ENCODE measurements at regions not wholly inside any gene's neighbourhood (a gene's known extent, or its start where the extent isn't known, plus 50 kb on each side); places are given as distances from the start of the nearest gene placed in this dataset.
A peak's percentile ranks its signal among the peaks of the same experiment; 100 is the strongest.

- Histone ChIP-seq H3K4me3 (no peak overlapping the region), H3K4me1 (peaks cover 0 to 11% (median 6%) of the 10 kb centered on the region in 4 donors), H3K27ac (peak overlapping the region in 2 of 3 donors; percentile 33 to 63), H3K9me3 (no peaks in the 10 kb centered on the region), H3K27me3 (no peaks in the 10 kb centered on the region), H3K36me3 (no peaks in the 10 kb centered on the region)
- intact Hi-C loops (cut with DNase I): no loop called here
- TF ChIP-seq POLR2A (IDR thresholded peaks at IDR 0.05): peak; percentile 44
- TF ChIP-seq, protein P1, sequence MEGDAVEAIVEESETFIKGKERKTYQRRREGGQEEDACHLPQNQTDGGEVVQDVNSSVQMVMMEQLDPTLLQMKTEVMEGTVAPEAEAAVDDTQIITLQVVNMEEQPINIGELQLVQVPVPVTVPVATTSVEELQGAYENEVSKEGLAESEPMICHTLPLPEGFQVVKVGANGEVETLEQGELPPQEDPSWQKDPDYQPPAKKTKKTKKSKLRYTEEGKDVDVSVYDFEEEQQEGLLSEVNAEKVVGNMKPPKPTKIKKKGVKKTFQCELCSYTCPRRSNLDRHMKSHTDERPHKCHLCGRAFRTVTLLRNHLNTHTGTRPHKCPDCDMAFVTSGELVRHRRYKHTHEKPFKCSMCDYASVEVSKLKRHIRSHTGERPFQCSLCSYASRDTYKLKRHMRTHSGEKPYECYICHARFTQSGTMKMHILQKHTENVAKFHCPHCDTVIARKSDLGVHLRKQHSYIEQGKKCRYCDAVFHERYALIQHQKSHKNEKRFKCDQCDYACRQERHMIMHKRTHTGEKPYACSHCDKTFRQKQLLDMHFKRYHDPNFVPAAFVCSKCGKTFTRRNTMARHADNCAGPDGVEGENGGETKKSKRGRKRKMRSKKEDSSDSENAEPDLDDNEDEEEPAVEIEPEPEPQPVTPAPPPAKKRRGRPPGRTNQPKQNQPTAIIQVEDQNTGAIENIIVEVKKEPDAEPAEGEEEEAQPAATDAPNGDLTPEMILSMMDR (IDR thresholded peaks at IDR 0.05): no peak
- WGBS (ENCODE audit: insufficient coverage, low coverage, low lambda C conversion rate, missing lambda C conversion rate): 33% methylated on average over 6 of the region's 6 CpGs
- peak; percentile 75 to 94 (median 88) for ATAC-seq
- peak in 1 of 3 donors; percentile 46 for DNase-seq
These were observed 366.9 kb upstream of the SLC14A2 start for GRCh38 chr18:45248240-45248903.

DNA sequence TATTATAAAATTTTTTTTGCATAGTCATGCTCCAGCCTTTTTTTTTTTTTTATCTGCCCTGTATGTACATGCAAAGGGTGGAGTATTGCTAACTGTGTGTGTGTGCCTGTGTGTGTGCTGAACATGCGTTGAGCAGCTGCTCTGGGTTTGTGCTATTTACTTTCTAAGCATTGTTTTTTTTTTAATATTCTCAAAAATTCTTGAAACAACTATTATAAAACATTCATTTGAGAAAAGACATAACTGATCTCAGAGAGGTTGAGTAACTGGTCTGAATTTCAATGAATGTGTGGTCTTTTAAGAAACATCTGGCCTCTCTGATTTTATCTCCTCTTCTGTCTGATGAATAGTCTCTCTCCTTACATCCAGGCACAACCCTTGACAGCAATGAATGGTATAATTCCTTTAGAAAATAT, 366.0 kb upstream of the SLC14A2 start:
- no peaks in the 10 kb centered on the region for H3K9me3 ChIP-seq
- H3K27ac ChIP-seq: peak overlapping the region in 1 of 3 donors; percentile 52
- TF ChIP-seq, protein P1 (IDR thresholded peaks at IDR 0.05): no peak
- TF ChIP-seq POLR2A (IDR thresholded peaks at IDR 0.05): no peak
- intact Hi-C loops (cut with DNase I): no loop called here
- no peaks in the 10 kb centered on the region for H3K27me3 ChIP-seq
- peaks cover 0 to 11% (median 6%) of the 10 kb centered on the region in 4 donors for H3K4me1 ChIP-seq
- WGBS (ENCODE audit: insufficient coverage, low coverage, low lambda C conversion rate, missing lambda C conversion rate): 80% methylated on average over 1 of the region's 1 CpG
- DNase-seq: no peak
- ATAC-seq: peak in 1 of 4 donors; percentile 18
- H3K36me3 ChIP-seq: no peaks in the 10 kb centered on the region
- H3K4me3 ChIP-seq: no peak overlapping the region

DNA sequence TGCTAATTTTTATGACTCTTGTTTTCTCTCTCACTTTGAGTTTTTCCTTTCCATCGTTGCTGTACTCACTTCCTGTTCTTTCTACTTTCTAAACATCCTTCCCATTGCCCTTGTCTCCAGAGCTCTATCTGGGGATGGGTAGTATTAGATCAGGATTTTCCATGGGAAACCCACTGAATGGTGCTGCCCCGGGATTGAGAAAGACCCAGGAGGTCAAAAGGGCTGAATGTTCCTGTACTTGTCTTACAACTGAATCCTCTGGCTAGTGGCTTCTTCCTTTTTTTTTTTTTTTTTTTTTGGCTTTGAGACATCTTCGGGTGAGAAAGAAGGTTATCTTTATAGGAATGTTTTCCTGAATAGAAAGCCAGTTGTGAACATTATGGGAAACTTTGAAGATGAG, 364.8 kb upstream of the SLC14A2 start:
- Histone ChIP-seq H3K36me3 (no peaks in the 10 kb centered on the region), H3K27me3 (no peaks in the 10 kb centered on the region), H3K4me3 (no peak overlapping the region), H3K9me3 (no peaks in the 10 kb centered on the region), H3K27ac (no peak overlapping the region), H3K4me1 (peaks cover 0 to 11% (median 6%) of the 10 kb centered on the region in 4 donors)
- ATAC-seq (no peak), DNase-seq (no peak)
- intact Hi-C loops (cut with DNase I): no loop called here
- 22% methylated on average over 3 of the region's 3 CpGs for WGBS (ENCODE audit: insufficient coverage, low coverage, low lambda C conversion rate, missing lambda C conversion rate)
- TF ChIP-seq, protein P1 (IDR thresholded peaks at IDR 0.05): no peak
- no peak for TF ChIP-seq POLR2A (IDR thresholded peaks at IDR 0.05)

DNA sequence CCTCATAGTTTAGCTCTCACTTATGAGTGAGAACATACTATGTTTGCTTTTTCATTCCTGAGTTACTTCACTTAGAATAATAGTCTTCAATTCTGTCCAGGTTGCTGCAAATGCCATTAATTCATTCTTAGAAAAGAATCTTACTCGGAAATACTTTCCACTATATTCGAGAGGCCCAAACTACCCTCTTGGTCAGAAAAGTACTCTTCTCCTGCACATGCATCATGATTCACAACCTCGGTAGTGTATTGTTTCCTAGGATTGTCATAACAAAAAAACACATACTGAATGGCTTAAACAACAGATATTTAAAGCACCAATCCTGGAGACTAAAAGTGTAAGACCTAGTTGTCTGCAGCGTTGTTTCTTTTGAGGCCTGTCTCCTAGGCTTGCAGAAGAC, 364.0 kb upstream of the SLC14A2 start:
- ATAC-seq (no peak), DNase-seq (no peak)
- Histone ChIP-seq H3K4me1 (peaks cover 0 to 11% (median 6%) of the 10 kb centered on the region in 4 donors), H3K4me3 (no peak overlapping the region), H3K27ac (no peak overlapping the region), H3K9me3 (no peaks in the 10 kb centered on the region), H3K27me3 (no peaks in the 10 kb centered on the region), H3K36me3 (no peaks in the 10 kb centered on the region)
- intact Hi-C loops (cut with DNase I): no loop called here
- WGBS (ENCODE audit: insufficient coverage, low coverage, low lambda C conversion rate, missing lambda C conversion rate): 84% methylated on average over 4 of the region's 4 CpGs
- TF ChIP-seq, protein P1 (IDR thresholded peaks at IDR 0.05): no peak
- no peak for TF ChIP-seq POLR2A (IDR thresholded peaks at IDR 0.05)

Measured in right lobe of liver (tissue), 6 donors.